SK-N-SH (cell line): ENCODE measurements at regions not wholly inside any gene's neighbourhood (a gene's known extent, or its start where the extent isn't known, plus 50 kb on each side); places are given as distances from the start of the nearest gene placed in this dataset.

Source experiments
- CTCF ChIA-PET: fragments of 300-600, 350-600 bp; formaldehyde crosslinking; extraction: SDS; loops from one replicate; lab custom pipeline; 2021; lab: Yijun Ruan, JAX
- POLR2A ChIA-PET: fragments of 350-600 bp; sonication (Branson Sonifier 250); formaldehyde crosslinking; extraction: SDS; loops from one replicate; lab custom pipeline; 2020; ENCODE audit warnings: antibody characterized with exemption, inconsistent platforms; lab: Yijun Ruan, JAX
- DNase-seq: peaks from one replicate; pipeline ENCODE4 v3.0.0; 2012
- H2AFZ ChIP-seq: fragments of 200-600 bp; sonication (generic); 2 replicates; pipeline ENCODE4 v1.8.1; 2016; ENCODE audit warnings: antibody characterized with exemption, mild to moderate bottlenecking, low read depth
- H3F3A ChIP-seq: fragments of 200-600 bp; sonication (generic); replicated peaks from 2 replicates; pipeline ENCODE3; 2016; ENCODE audit warnings: antibody characterized with exemption, mild to moderate bottlenecking; ENCODE audit not compliant: insufficient read depth
- H3K27ac ChIP-seq, 2 experiments: fragments of 200-500 bp in 1 of 2; fragments of 200-600 bp in 1 of 2; sonication (Bioruptor generic) in 1 of 2; sonication (generic), shearing (Covaris generic) in 1 of 2; 2 replicates each; pipeline versions ENCODE4 v1.5.1 to v1.6.1; 2014 to 2016; ENCODE audit warnings: low read depth in 2 of 2, inconsistent platforms in 1 of 2, low read length in 1 of 2, mild to moderate bottlenecking in 1 of 2, mixed read lengths in 1 of 2
- H3K27me3 ChIP-seq: fragments of 200-600 bp; sonication (generic), shearing (Covaris generic); 2 replicates; pipeline ENCODE4 v1.6.1; 2016; ENCODE audit warnings: mixed run types; ENCODE audit not compliant: insufficient read depth
- H3K36me3 ChIP-seq, 2 experiments: fragments of 200-500 bp in 1 of 2; fragments of 200-600 bp in 1 of 2; sonication (Bioruptor generic) in 1 of 2; sonication (generic) in 1 of 2; replicated peaks in 1 of 2; 2 replicates each; pipeline versions ENCODE3 to v1.5.1; 2014 to 2016; ENCODE audit warnings: low read length in 1 of 2, mild to moderate bottlenecking in 1 of 2; ENCODE audit not compliant: insufficient read depth in 2 of 2, control insufficient read depth in 1 of 2
- H3K4me1 ChIP-seq, 2 experiments: fragments of 200-500 bp in 1 of 2; fragments of 200-600 bp in 1 of 2; sonication (Bioruptor generic) in 1 of 2; sonication (generic), shearing (Covaris generic) in 1 of 2; 2 replicates each; pipeline versions ENCODE4 v1.5.1 to v1.6.1; 2014 to 2016; ENCODE audit warnings: low read depth in 1 of 2, low read length in 1 of 2, mixed run types in 1 of 2; ENCODE audit not compliant: insufficient read depth in 2 of 2, control insufficient read depth in 1 of 2
- H3K4me2 ChIP-seq: fragments of 200-600 bp; sonication (generic), shearing (Covaris generic); 2 replicates; pipeline ENCODE4 v1.6.1; 2017; ENCODE audit warnings: mixed run types
- H3K4me3 ChIP-seq, 2 experiments: fragments of 200-500 bp in 1 of 2; fragments of 200-600 bp in 1 of 2; sonication (Bioruptor generic) in 1 of 2; sonication (generic), shearing (Covaris generic) in 1 of 2; 2 replicates each; pipeline versions ENCODE4 v1.5.1 to v1.8.1; 2014 to 2016; ENCODE audit warnings: low read depth in 2 of 2, inconsistent platforms in 1 of 2, low read length in 1 of 2, mild to moderate bottlenecking in 1 of 2, mixed read lengths in 1 of 2, moderate library complexity in 1 of 2
- H3K79me2 ChIP-seq: fragments of 200-600 bp; sonication (generic); 2 replicates; pipeline ENCODE4 v1.8.1; 2017; ENCODE audit warnings: mild to moderate bottlenecking; ENCODE audit not compliant: insufficient read depth
- H3K9ac ChIP-seq: fragments of 200-600 bp; sonication (generic); 2 replicates; pipeline ENCODE4 v1.6.1; 2017; ENCODE audit warnings: mixed run types
- H3K9me2 ChIP-seq: fragments of 200-600 bp; sonication (generic); 2 replicates; pipeline ENCODE4 v1.6.1; 2017; ENCODE audit warnings: mixed run types
- H3K9me3 ChIP-seq: fragments of 200-600 bp; sonication (generic); 2 replicates; pipeline ENCODE4 v1.6.1; 2017; ENCODE audit warnings: mixed run types, mild to moderate bottlenecking, moderate library complexity
- H4K20me1 ChIP-seq: fragments of 200-600 bp; sonication (generic); 2 replicates; pipeline ENCODE4 v1.6.1; 2017; ENCODE audit warnings: mild to moderate bottlenecking, mixed run types; ENCODE audit not compliant: insufficient read depth
- CHD2 ChIP-seq: fragments of 150-350 bp; IDR thresholded peaks from 2 replicates; pipeline ENCODE4 v1.6.1; 2018; ENCODE audit warnings: low read length; ENCODE audit not compliant: partially characterized antibody
- ELF1 ChIP-seq: IDR thresholded peaks from 2 replicates; pipeline ENCODE4 v1.4.0; 2012
- EP300 ChIP-seq, 2 experiments: IDR thresholded peaks; 2 replicates each; pipeline versions ENCODE4 v1.4.0 to v1.6.1; 2012; ENCODE audit warnings: borderline replicate concordance in 1 of 2, low read depth in 1 of 2, low read length in 1 of 2
- FOXM1 ChIP-seq: IDR thresholded peaks from 2 replicates; pipeline ENCODE4 v1.4.0; 2012; ENCODE audit warnings: low read depth, mild to moderate bottlenecking
- GABPA ChIP-seq: IDR thresholded peaks from 2 replicates; pipeline ENCODE4 v1.4.0; 2012; ENCODE audit warnings: low read depth, mild to moderate bottlenecking
- GATA2 ChIP-seq: sonication (generic); formaldehyde crosslinking; IDR thresholded peaks from 2 replicates; pipeline ENCODE4 v1.5.0; 2020; ENCODE audit warnings: mild to moderate bottlenecking, missing genetic modification reagents
- MAX ChIP-seq: IDR thresholded peaks from 2 replicates; pipeline ENCODE4 v1.4.0; 2012; ENCODE audit warnings: low read depth
- MEF2A ChIP-seq: IDR thresholded peaks from 2 replicates; pipeline ENCODE4 v1.4.0; 2012; ENCODE audit warnings: low read depth, borderline replicate concordance
- PBX3 ChIP-seq: IDR thresholded peaks from 2 replicates; pipeline ENCODE4; 2012
- RCOR1 ChIP-seq: fragments of 150-350 bp; IDR thresholded peaks from 2 replicates; pipeline ENCODE4 v1.6.1; 2017; ENCODE audit warnings: antibody characterized with exemption, low read length
- REST ChIP-seq: IDR thresholded peaks from 2 replicates; pipeline ENCODE4 v1.6.1; 2012; ENCODE audit warnings: mild to moderate bottlenecking, low read depth, low read length, moderate library complexity
- TCF12 ChIP-seq: IDR thresholded peaks from 2 replicates; pipeline ENCODE4 v1.4.0; 2012
- TEAD4 ChIP-seq: IDR thresholded peaks from 2 replicates; pipeline ENCODE4 v1.4.0; 2012; ENCODE audit warnings: mild to moderate bottlenecking, borderline replicate concordance; ENCODE audit not compliant: insufficient read depth
- USF1 ChIP-seq: IDR thresholded peaks from 2 replicates; pipeline ENCODE4 v1.4.0; 2012; ENCODE audit warnings: low read depth, borderline replicate concordance
- USF2 ChIP-seq: fragments of 150-350 bp; IDR thresholded peaks from 2 replicates; pipeline ENCODE4 v1.6.1; 2017; ENCODE audit warnings: antibody characterized with exemption, low read length, low read depth, borderline replicate concordance
- YY1 ChIP-seq: IDR thresholded peaks from 2 replicates; pipeline ENCODE4 v1.4.0; 2012; ENCODE audit warnings: low read depth, mild to moderate bottlenecking
- ZBTB33 ChIP-seq: IDR thresholded peaks from 2 replicates; pipeline ENCODE4 v1.4.0; 2012; ENCODE audit warnings: low read depth, borderline replicate concordance
- WGBS: methylation state at CpG from one replicate; pipeline ENCODE4 v1.1.6; 2017; ENCODE audit warnings: low lambda C conversion rate; 5-methylcytosine and 5-hydroxymethylcytosine counted together

- no peaks in the 10 kb centered on the region for H4K20me1 ChIP-seq
- 57% methylated on average over 3 of the region's 3 CpGs for WGBS
- H3K9me3 ChIP-seq: no peaks in the 10 kb centered on the region
- H3K36me3 ChIP-seq: no peaks in the 10 kb centered on the region
- no peak overlapping the region for H3K4me2 ChIP-seq
- no peak overlapping the region for H3K4me3 ChIP-seq
- no peak overlapping the region for H3K27ac ChIP-seq
- no peak overlapping the region for H3K9ac ChIP-seq
- no peak for DNase-seq
- no peaks in the 10 kb centered on the region for H3F3A ChIP-seq
- no peaks in the 10 kb centered on the region for H3K9me2 ChIP-seq
- no peak overlapping the region; the same call in 1 of the 2 replicates for H2AFZ ChIP-seq
- POLR2A ChIA-PET: no interaction called here
- no peaks in the 10 kb centered on the region for H3K27me3 ChIP-seq
- CTCF ChIA-PET: no interaction called here
- H3K79me2 ChIP-seq: no peaks in the 10 kb centered on the region
- peaks cover 0 to 4% of the 10 kb centered on the region in 2 experiments; a peak in 2 of 4 replicates for H3K4me1 ChIP-seq
- TF ChIP-seq REST (no peak), MEF2A (no peak), MAX (no peak), GABPA (no peak), EP300 (IDR thresholded peaks at IDR 0.05; ENCODE audit: borderline replicate concordance in 1 of 2, low read depth in 1 of 2, low read length in 1 of 2) (peak in 1 of 2 experiments; percentile 62; a peak in 2 of 4 replicates), ZBTB33 (no peak), USF1 (no peak), CHD2 (no peak), TEAD4 (no peak), FOXM1 (no peak), GATA2 (CRISPR knock-in tag) (peak; percentile 50), RCOR1 (no peak), ELF1 (no peak), USF2 (no peak), PBX3 (no peak), TCF12 (peak; percentile 38), YY1 (no peak)
Observed at GRCh38 chr13:65943708-65944107, 1286.4 kb downstream of the PCDH9 start.
